GM18507 (cell line): ENCODE measurements at regions not wholly inside any gene's neighbourhood (a gene's known extent, or its start where the extent isn't known, plus 50 kb on each side); places are given as distances from the start of the nearest gene placed in this dataset.
A peak's percentile ranks its signal among the peaks of the same experiment; 100 is the strongest.

Experiments used
- DNase-seq: peaks from one replicate; pipeline ENCODE4 v3.0.0; 2011; ENCODE audit warnings: low read depth; ENCODE audit not compliant: insufficient read length; ENCODE audit errors: extremely low spot score
- FAIRE-seq: peaks from 2 replicates; lab custom pipeline; 2011; peaks lifted over from hg19 to GRCh38; lab: Jason Lieb, UNC

- DNase-seq, result no peak
- FAIRE-seq, result no peak
Measured at GRCh38 chr22:34038801-34039555, 118.7 kb upstream of the LARGE1 start.

GRCh38 chr22:34045311-34045710 lies 125.0 kb upstream of the LARGE1 start:
- no peak for FAIRE-seq

GRCh38 chr22:34055525-34056200 lies 135.4 kb upstream of the LARGE1 start:
- DNase-seq (no peak), FAIRE-seq (no peak)

More at GRCh38 chr22:34045311-34045710, 125.0 kb upstream of the LARGE1 start:
- no peak for DNase-seq

- FAIRE-seq (no peak), DNase-seq (no peak)
Measured at GRCh38 chr22:34057726-34058125, 137.4 kb upstream of the LARGE1 start.

GRCh38 chr22:34064696-34065095 lies 144.4 kb upstream of the LARGE1 start:
- FAIRE-seq (no peak), DNase-seq (no peak)

GRCh38 chr22:34067031-34067430 lies 146.8 kb upstream of the LARGE1 start:
- no peak for FAIRE-seq

GRCh38 chr22:34068001-34068400 lies 147.7 kb upstream of the LARGE1 start:
- FAIRE-seq (no peak), DNase-seq (no peak)

More at GRCh38 chr22:34067031-34067430, 146.8 kb upstream of the LARGE1 start:
- no peak for DNase-seq

GRCh38 chr22:34070051-34070450 lies 149.8 kb upstream of the LARGE1 start:
- no peak for FAIRE-seq
- DNase-seq, result no peak

- FAIRE-seq (no peak), DNase-seq (no peak)
Measured at GRCh38 chr22:34070531-34070930, 150.3 kb upstream of the LARGE1 start.

- FAIRE-seq, result no peak
- DNase-seq, result no peak
Measured at GRCh38 chr22:34072585-34072984, 152.3 kb upstream of the LARGE1 start.

GRCh38 chr22:34080433-34080832 lies 160.2 kb upstream of the LARGE1 start:
- FAIRE-seq, result no peak
- DNase-seq, result no peak

- no peak for FAIRE-seq
Measured at GRCh38 chr22:34096770-34097169, 176.5 kb upstream of the LARGE1 start.

GRCh38 chr22:34099278-34099677 lies 179.0 kb upstream of the LARGE1 start:
- FAIRE-seq (no peak), DNase-seq (no peak)

More at GRCh38 chr22:34096770-34097169, 176.5 kb upstream of the LARGE1 start:
- DNase-seq, result no peak

- no peak for FAIRE-seq
- no peak for DNase-seq
Measured at GRCh38 chr22:34102633-34103032, 182.4 kb upstream of the LARGE1 start.

GRCh38 chr22:34105461-34106062 lies 185.3 kb upstream of the LARGE1 start:
- DNase-seq (no peak), FAIRE-seq (no peak)

GRCh38 chr22:34108168-34108567 lies 187.9 kb upstream of the LARGE1 start:
- FAIRE-seq (no peak), DNase-seq (no peak)

GRCh38 chr22:34111210-34111824 lies 191.0 kb upstream of the LARGE1 start:
- peak; percentile 22 for DNase-seq
- peak; percentile 82 for FAIRE-seq

GRCh38 chr22:34113381-34113780 lies 193.1 kb upstream of the LARGE1 start:
- DNase-seq, result no peak
- FAIRE-seq, result no peak

- FAIRE-seq (no peak), DNase-seq (no peak)
Measured at GRCh38 chr22:34114406-34114805, 194.1 kb upstream of the LARGE1 start.

- DNase-seq, result no peak
- FAIRE-seq, result no peak
Measured at GRCh38 chr22:34115722-34116121, 195.4 kb upstream of the LARGE1 start.
